ENCODE measurements at regions not wholly inside any gene's neighbourhood (a gene's known extent, or its start where the extent isn't known, plus 50 kb on each side); places are given as distances from the start of the nearest gene placed in this dataset.

DNA sequence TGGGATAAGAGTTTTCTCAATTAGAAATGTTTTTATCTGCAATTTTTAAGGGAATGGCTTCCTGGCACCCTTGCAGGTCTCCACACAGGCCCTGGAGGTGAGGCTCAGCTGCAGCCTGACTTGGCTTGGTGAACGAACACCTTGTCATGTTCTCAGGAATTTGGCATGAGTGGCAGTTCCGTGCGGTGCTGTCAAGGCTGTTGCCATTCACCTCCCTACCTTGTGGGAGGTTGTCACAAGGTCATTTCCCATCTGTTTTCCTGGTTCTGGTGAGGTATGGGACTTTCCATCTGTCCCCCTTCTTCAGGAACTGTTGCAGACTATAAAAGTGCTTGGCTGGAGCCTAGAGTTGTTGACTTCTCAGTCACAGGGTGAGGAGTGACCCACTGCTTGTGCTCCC is 82.9 kb downstream of the ELOVL4 start:
- no peak for DNase-seq

DNA sequence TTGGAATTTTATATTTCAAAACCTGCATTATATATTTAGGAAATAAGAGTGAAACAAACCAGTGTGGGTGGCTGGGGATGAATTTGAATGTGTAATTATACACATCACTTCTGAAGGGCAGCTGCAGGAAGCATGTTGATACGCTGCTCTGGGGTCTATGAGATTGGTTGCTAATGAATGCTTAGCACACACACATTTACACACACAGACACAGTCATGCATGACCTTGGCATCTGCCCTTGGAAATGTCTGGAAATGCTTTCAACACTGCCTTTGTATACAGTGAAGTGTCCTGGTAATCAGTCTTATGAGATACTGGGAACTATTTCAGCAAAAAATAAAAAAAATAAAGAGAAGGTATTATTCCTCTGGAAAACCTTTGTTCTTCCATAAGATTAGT is 83.4 kb downstream of the ELOVL4 start:
- DNase-seq, result no peak

DNA sequence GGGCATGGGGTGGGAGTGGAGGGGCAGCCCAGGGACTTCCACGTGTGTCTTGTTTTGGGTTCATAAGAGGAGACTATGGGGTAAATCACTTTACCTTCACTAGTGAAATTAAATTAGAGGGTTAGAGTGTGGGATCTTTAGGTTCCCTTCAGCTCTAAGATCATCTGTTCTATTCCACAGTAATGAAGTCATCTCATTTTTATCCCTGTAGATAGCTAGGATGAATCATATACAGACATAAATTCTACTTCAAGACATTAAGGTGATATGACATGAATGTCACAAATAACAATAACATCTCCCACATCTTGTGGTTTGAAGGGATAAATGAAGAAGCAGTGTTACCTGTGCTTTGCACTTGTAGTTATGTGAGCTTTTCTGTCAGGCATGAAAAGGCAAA is 83.8 kb downstream of the ELOVL4 start:
- DNase-seq, result no peak

DNA sequence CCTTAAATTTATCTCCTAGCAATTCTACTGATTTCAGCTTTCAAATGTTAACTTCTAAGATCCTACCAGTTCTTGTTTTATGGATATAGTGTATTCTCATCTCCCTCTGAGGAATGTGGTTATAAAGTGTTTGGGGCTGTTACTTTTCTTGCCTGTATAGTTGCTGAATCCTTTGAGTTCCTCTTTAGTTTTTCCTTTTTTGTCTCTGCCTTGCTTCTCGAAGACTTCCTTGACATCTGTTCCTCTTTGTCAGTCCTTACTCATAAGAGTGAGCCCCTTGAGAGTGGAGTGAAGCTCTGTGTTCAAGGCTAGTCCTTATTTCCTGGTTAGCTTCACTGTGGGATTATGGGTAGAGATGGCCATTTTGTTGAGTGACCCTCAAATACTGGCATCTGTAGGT is 84.6 kb downstream of the ELOVL4 start:
- no peak for DNase-seq

DNA sequence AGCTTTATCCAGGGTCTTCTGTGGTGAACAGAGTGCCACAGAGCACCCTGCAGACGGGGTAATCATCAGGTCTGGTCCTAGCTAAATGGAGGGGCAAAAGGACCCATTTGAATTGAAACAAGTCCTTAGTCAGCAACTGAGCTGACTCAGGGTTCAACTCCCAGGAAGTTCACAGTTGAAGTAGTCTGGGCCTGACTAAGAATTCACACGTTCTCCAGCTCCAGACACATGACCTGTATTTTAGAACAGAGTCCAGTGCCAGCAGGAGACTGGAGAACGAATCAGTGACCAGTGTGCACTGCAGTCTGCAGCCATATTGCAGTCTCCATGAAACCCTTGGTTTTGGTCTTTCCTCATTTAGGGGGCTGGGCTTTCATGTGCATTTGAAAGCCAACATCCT is 85.2 kb downstream of the ELOVL4 start:
- DNase-seq, result no peak

DNA sequence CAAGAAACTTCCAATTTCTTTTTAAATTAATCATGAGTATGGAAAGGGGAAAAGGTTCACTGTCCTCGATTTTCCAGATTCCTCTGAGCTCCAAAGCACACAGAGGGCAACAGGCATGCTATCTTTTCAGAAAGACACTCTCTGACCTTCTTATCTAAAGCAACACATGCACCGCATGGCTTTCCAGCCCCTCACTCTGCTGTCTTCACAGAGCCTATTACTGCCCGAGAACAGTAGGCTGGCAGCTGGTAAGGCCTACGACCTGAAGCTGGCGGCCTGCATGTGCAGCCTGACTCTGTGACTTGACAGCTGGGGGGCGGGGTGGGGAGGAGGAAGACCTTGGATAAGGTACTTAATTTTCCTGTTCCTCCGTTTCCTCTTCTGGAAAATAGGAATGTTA is 86.3 kb downstream of the ELOVL4 start:
- DNase-seq, result no peak

DNA sequence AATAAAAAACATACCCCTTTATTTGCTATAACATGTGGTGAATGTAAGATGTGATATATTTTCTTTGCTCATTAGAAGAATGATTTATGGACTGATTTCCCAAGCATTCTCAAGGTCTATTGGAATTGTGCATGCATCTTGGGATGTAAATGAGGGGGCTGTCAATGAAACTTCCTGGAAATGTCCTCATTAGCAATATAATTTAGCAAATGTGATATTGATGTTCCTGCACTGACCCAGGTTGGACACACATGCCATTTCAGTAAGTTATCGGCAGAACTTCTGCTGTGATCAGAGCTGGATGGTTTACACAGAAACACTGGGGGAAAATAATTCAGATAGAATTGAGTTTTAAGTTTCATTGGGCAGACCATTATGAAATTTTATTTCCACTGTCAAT is 99.9 kb downstream of the ELOVL4 start:
- no peak for DNase-seq

DNA sequence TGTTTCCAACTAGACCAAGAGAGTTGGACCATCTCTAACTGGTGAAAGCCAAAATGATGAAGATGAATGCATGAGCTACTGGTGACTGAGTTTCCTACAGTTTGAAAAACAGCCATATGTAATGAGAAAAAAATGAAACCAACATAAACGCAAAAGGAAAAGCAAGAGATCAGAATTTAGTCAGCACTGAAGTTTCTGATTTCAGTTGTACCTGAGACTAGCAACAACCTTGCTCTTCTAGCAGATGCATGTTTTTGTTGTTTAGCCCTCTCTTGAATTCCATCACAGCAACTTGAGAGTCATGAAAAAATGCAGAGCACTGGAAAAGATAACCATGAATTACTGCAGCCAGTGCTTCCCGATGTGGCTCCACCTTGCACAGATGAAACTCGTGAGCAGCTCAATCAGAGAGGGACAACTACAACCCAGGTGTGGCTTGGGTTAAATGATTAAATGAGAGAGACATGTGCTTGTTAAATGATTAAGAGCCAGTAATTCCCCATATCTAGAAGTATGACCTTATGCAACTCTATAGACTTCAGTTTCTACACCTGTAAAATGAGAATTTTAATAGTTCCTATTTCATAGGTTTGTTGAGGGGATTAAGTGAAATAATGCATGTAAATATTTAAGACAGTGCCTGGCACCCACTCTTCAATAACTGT is 104.8 kb downstream of the ELOVL4 start:
- DNase-seq, result no peak

DNA sequence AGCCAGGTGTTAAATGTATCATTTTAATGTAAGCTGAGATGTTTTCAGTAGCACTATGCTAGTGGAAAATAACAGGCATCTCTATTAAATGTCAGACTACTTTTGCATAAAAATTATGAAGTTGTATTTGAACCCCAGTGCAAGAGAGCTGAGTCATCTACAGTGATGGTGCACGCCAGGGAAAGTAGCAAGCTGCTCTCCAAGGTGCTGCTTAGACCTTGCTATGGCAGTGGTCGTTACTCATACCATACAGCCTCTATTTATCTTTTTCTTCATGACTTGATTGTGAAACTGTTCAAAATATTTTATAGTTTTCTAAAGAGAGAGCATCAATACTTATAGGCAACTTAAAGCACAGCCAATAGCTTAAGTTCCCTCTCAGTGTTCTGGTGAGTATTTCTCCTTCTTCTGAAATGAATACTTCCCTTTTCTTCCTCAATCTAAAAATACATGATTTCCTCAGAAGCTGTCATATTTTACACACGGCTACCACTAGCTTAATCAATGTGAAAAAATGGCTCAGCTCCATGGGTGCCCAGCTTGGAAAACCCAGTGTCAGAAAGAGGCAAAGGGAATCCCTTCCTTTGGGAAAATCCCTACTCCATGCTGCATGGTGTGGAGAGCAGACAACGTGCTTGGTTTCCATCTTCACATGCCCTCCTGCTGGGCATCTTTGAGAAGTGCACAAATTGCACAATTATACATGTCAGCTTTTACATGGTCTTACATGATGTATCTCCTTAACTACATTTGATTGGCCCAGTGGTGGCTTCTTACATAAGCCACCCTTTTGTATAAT is 105.6 kb downstream of the ELOVL4 start:
- DNase-seq, result no peak

DNA sequence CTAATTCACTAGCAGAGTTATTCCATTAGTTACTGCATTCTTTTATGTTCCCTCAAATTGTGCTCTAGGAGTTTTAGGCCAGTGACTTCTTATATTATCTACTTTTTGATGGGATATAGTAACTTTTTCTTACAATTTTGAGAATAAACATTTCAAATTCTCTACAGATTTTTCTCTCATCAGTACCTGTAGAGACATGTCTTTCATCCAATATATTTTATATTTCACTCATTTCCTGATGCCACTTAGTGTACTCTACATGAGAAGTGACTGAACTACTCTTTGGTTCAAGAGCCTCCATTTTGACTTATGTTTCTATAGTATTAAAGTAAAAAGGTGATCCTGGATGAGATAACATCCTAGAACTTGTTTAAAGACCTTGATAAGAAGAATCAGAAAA is 108.5 kb downstream of the ELOVL4 start:
- no peak for DNase-seq

DNA sequence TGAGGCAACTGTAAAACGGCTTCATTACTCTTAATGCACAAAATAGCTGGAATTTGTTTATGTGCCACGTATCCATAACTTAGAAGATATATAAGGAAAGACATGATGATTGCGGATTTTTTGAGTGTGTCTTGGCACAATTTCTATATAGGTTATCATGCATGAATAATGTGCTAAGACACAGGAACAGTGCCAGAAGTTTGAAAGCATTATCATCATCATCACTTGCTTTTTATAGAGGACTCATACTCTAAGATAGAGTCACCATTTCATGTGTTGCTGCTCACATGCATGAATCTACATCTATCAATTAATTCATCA is 113.4 kb downstream of the ELOVL4 start:
- DNase-seq, result no peak

DNA sequence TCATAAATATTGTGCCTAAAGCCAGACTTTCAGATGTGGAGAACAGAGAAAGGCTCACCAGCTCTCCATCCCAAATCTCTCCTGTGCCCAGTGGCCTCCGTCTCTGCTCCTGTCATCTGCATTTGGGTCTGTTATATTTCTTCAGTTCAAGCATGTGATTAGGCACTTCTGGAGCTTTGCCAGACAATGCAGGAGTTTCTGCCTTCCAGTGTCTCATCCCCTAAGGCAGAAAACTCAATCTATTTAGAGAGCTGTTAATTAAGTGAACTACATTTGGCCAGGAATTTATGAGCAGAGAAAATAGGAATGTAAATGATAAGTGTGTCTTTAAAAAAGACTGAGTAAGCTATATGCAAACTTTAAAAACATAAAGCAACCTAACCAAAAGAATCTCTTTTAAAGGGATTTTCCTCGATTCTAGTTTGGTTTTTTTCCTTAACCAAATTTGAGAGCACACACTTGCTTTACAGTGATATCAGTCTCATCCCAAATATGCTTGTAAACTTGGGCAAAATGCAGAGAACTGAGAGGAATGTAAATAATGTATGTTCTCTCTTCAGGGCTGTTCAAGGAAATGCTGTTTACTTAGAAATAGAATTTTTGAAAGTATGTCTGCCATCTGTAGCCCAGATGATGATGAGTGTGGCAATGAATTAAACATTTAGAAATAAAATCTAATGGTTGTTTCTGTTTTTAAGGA is 113.9 kb downstream of the ELOVL4 start:
- DNase-seq, result no peak

DNA sequence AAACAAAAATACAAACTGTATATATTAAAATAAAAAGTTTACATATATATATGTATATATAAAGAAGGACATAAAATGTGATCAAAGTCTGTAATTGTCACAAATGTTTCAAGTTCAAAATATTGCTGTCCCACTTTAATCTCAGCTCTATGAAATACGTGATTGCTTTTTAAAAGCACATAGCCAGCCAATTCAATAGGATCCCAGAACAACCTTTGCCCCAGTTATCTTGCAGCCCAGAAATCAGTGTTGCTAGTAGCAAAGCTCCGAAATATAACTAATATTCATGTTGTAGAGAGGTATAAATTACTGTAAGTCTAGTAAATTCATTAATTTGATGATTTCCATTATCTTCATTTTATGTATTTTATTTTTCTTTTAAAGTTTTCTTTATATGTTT is 114.6 kb downstream of the ELOVL4 start:
- no peak for DNase-seq

DNA sequence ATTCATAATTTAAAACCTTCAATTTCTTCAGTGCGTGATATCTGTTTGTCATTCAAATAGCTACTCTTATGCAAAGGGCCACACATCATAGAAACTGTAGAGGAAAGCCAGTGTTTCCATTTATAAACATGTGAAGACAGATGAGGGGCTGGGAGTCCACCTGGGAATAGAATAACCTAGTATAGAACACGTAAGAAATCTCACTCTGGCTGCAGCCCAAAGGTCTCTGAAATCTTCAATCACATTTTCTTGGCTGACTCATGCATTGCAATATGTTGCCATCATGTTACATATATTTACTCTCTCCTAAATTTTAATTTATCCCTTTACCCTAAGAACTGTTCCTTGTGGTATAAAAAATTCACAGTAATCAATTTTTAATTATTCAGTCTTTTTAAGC is 123.2 kb downstream of the ELOVL4 start:
- no peak for DNase-seq

DNA sequence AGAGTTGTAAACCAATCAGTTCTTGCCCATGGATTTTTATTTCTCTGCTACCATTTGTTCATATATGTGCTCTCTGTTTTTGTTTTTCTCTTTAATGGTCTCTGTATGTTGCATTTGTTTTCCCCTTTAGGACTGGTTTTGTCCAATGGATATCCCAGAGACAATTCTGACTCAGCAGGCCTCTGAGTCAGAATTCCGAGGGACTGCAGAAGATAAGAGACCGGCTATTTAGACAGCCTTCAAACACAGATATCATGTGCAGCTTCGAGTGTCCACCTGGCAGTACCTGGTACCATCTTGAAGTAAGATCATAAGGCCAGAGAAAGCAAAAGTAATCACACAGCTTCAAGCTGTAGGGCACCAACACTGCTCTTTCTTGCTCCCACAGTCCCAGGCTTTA is 125.5 kb downstream of the ELOVL4 start:
- no peak for DNase-seq

DNA sequence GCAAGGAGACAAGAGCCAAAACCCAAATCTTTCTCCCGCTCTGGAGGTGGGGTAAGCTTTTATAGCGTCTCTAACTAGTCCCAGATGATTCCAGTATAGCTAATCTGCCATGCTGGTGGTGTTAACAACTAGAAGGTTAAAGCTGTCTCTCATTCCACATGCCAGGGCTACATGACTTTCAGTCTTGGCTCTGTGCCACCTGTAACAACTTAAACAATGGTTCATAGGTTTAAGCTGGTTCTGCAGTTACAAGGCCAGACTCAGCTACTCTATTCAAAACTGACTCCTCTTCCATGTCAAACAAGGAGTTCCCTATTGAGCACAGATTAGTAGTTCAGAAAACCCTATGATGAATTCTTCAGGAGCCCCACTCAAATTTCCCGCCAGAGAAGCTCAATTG is 128.9 kb downstream of the ELOVL4 start:
- DNase-seq, result no peak

DNA sequence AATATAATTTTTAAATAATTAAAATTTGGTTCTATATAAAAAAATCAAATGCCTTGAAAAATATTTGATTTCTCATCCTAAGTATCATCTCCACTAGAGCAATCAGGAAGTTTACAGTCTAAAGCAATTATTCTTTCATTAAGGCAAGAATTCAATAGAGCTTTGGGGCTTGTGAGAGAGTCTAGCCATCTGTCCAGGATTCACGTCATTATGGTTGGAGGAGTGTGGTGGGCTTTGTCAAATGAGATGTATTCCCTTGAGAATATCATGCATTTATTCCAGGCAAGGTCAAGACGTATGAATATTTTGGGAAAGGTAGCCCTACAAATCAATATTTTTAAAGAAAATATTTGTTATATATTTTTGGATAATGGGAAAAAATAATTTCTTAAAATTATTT is 132.4 kb downstream of the ELOVL4 start:
- no peak for DNase-seq

DNA sequence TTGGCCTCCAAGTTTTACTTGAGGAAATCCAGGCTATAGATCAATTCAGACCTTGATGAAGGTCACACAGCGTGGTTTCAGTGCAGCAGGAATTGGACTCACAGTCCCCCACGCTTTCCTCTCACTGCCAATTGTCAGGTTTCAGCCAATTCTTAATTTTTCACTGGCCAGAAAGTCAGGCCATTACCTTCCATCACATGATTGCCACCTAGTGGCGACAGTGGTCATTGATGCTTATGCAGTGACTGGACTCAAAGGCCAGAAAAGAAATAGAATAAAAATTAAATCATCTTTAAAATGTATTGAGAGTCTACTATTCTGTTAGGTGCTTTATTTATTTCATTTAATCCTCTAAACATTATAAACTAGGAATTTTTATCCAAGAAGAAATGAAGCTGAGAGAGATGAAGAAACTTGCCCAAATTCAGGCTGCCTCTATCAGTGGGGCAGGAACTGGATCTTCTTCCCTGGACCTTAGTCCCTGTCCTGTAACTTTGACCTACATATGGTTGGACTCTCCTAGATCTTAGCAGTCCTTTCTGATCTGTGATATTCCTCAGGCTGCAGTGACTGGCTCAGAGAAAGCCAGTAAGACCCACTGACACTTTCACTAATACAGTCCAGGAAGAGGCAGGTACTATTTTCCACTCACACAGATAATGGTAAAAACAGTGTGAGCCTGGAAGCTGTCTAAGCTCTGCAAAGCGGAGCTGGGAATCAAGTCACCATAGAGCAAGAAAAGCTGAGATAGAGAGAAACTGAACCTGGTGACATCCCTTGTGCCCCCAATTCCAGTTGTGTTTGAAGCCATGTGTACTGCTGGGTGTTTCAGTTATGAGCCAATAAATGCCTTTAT is 133.3 kb downstream of the ELOVL4 start:
- peak; percentile 39 to 71 for DNase-seq

DNA sequence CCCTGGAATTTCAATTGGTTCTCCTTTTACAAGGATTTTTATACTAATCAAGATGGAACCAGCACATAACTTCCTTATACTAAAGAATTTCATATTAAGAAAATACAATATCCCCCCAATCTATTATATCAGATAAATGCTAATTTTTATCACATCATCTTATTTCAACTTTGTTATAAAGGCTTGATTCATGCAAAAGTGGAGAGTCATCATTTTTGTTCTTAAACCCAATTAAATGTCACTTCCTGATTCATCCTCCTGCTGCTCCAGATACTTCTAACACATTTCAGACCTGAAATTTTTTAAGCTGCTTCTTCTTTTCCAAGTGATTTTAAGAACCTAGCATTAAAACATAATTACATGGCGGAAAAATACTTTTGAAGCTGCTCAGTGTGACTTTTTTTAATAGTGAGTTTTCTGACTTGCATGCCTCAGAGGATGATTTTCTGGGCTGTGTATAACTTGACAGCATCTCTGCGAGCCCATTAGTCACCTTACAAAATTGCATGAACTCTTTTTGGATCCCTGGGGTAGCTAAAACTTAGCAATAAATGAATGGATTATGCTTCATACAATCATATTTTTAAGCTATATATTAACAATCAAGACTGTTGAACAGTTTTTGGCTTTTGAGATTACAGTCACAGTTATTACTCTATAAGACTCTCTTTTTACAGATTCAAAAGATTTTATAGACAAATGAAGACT is 134.1 kb downstream of the ELOVL4 start:
- no peak for DNase-seq

DNA sequence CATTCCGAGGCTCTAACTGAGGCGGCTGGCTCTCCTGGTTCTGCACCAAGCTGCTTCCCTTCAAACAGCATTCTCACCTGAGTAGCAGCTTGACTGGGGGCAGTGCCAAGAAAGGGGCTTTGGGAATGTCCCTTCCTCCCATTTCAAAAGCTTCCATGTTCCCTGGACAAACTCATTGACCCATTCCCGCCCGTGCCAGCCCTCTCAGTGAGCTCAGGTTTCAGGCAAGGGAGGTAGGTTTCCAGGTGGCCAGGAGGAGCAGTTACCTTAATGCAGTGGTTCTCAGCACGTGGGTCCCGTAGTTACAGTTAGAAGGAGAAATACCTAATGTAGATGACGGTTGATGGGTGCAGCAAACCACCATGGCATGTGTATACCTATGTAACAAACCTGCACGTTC is 135.2 kb downstream of the ELOVL4 start:
- no peak for DNase-seq

DNA sequence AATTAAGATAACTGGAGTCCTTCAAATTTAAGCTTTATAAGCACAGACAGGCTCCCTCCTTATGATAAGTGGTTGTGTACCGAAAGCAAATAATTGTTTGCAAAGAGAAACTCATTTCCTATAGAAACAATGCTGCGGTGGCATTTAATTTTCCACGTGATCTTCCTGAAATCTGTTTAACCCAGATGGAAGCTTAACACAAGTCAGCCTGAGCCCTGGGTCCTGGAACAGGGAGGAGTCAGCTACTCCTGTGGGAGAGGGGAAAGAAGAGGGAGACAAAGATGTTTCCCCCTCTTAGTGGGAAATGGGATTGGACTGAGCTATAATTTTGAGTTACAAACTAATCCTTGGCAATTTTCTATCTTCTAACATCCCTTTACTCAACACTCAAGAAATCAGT is 136.5 kb downstream of the ELOVL4 start:
- DNase-seq, result no peak

DNA sequence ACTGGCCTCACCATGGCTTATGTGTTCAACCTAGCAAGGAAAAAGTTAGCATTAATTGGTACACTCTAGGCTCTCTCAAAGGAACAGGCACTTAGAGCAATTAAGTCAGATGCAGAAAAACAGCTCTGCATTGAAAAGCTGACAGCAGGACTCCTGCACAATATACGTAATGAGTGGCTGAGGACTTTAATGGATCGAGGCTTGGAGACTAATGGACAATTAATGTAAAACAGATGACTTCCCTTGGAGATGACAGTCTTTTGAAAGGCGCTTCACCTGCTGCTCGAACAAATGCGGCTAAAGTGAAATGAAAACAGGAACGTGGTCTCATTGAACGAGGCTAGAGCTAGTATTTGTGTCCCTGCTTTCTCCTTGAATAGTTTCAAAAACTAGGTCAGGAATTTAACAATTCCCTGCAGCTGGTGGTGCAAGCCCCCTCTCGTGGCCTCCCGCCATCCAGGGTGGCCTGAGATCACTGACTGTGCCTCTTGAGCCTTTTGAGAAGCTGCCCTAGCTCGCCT is 137.1 kb downstream of the ELOVL4 start:
- no peak for DNase-seq

DNA sequence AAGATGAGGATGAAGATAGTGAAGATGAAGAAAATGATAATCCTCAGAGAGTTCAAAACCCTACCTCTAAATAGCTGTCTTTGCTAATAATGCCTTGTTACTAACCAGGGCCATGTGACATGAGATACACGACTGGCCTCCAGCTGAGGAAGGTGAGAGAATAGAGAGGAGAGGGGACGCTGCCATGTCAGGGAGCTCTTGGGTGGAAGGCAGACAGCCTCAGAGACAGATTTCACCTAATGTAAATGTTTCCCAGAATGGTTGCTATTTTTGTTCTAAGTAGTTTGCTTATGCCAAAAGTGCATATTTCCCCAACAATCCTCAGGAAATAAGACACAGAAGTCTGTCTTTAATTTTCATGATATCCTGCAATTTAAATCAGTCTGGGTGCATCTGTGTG is 138.4 kb downstream of the ELOVL4 start:
- no peak for DNase-seq

Measured in activated CD4-positive, alpha-beta T cell treated with anti-CD3 and anti-CD28 coated beads for 4 hours (primary cell).